ENCODE measurements at regions not wholly inside any gene's neighbourhood (a gene's known extent, or its start where the extent isn't known, plus 50 kb on each side); places are given as distances from the start of the nearest gene placed in this dataset.

DNA sequence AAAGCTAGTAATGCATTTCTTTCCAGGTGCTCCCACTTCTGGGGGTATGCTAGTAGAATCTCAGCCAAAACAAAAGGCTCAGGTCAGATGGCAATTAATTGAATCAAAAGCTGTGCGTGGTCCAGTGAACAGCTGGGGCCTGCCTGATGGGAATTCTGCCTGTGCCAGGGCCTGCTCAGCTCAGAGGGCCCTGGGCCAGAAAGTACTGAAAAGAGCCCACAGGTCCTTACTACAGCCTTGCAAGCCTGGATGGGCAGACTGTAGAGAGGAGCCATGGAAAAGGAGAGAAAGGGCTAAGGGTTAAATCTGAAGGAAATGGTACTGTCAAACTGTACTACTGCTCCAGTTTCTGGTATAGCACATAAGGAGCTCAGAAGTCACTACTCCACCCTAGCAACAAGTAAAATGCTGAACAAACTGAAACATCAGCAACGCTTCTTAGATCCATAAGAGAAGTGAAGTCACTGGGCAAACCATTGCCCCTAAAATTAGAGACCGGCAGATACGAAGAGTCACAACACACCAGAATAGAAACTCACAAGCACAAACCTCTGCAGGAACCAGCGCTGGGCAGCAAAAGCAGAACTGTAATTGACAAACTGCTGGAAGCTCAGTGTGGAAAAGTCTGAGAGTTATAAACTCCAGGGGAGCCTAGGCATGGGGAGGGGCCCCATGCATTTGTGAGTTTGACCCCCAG, 121.1 kb upstream of the SYT6 start:
- Histone ChIP-seq H3K27me3 (ENCODE audit: insufficient read depth, low read length) (no peaks in the 10 kb centered on the region), H3K36me3 (ENCODE audit: insufficient read depth, low read length) (no peaks in the 10 kb centered on the region), H3K4me3 (ENCODE audit: low read length) (no peak overlapping the region), H3K4me1 (ENCODE audit: insufficient read depth, low read length) (no peaks in the 10 kb centered on the region), H2AFZ (ENCODE audit: low read depth, low read length) (no peak overlapping the region), H3K9me3 (ENCODE audit: low read length) (no peaks in the 10 kb centered on the region)

DNA sequence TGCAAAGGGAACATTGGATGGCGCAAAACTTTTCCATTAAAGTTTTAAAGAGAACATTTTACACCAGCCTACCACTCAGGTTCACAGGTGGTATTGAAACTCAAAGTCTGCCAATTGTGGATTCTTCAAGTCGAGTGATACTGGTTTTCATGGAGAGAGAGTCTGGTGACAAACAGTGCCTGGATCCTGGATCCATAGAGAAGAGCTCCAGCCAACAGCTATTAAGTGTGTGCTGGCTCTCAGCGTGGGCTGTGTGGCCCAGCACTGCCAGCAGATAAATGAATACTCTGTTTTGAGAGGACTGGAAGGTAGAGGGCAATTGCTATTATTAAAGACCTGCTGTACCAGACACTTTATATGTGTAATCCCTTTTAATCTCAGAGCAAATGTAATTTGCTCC, 118.9 kb upstream of the SYT6 start:
- H2AFZ ChIP-seq (ENCODE audit: low read depth, low read length) = no peak overlapping the region
- no peak overlapping the region for H3K4me3 ChIP-seq (ENCODE audit: low read length)
- no peaks in the 10 kb centered on the region for H3K27me3 ChIP-seq (ENCODE audit: insufficient read depth, low read length)
- H3K36me3 ChIP-seq (ENCODE audit: insufficient read depth, low read length) = no peaks in the 10 kb centered on the region
- H3K9me3 ChIP-seq (ENCODE audit: low read length) = no peaks in the 10 kb centered on the region
- H3K4me1 ChIP-seq (ENCODE audit: insufficient read depth, low read length) = no peaks in the 10 kb centered on the region

DNA sequence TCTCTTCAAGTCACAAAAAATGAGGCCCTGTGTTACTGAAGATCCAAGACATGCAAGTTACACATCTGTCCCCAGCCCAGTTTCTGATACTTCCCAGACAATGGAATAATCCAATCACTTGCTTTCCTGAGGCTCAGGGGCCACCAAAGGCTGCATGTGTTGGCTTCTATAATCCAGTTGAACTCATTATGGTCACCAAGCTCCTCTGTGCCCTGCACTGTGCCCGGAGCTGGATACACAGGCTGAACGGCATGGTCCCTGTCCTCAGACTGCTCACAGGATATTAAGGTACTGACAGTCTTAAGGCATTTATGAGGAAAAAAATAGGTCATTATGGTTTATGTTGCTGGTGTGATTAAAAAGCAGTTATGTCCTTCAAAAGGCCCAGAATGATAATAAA, 117.0 kb upstream of the SYT6 start:
- H3K4me3 ChIP-seq (ENCODE audit: low read length) = no peak overlapping the region
- H3K36me3 ChIP-seq (ENCODE audit: insufficient read depth, low read length) = no peaks in the 10 kb centered on the region
- no peaks in the 10 kb centered on the region for H3K9me3 ChIP-seq (ENCODE audit: low read length)
- no peaks in the 10 kb centered on the region for H3K27me3 ChIP-seq (ENCODE audit: insufficient read depth, low read length)
- H2AFZ ChIP-seq (ENCODE audit: low read depth, low read length) = no peak overlapping the region
- H3K4me1 ChIP-seq (ENCODE audit: insufficient read depth, low read length) = no peaks in the 10 kb centered on the region

DNA sequence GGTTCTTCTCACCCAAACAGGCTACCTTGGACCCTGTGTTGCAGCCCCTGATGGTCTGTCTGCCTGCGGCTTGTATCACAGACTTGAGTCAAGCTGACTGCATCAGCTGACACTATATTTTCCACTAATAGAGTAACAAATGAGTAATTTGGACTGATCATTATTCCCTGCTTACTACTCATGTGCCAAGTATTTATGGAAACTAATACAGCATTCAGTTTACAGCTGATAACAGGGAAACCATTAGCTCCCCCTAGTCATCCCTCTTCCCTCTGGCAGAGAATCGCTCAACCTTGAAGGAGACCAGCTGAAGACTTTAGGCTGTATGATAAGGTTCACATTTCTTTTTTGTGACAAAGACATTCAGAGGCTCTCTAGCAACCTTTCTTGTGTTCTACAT, 116.6 kb upstream of the SYT6 start:
- H3K4me3 ChIP-seq (ENCODE audit: low read length) = no peak overlapping the region
- H3K9me3 ChIP-seq (ENCODE audit: low read length) = no peaks in the 10 kb centered on the region
- no peaks in the 10 kb centered on the region for H3K4me1 ChIP-seq (ENCODE audit: insufficient read depth, low read length)
- no peaks in the 10 kb centered on the region for H3K36me3 ChIP-seq (ENCODE audit: insufficient read depth, low read length)
- H3K27me3 ChIP-seq (ENCODE audit: insufficient read depth, low read length) = no peaks in the 10 kb centered on the region
- no peak overlapping the region for H2AFZ ChIP-seq (ENCODE audit: low read depth, low read length)

DNA sequence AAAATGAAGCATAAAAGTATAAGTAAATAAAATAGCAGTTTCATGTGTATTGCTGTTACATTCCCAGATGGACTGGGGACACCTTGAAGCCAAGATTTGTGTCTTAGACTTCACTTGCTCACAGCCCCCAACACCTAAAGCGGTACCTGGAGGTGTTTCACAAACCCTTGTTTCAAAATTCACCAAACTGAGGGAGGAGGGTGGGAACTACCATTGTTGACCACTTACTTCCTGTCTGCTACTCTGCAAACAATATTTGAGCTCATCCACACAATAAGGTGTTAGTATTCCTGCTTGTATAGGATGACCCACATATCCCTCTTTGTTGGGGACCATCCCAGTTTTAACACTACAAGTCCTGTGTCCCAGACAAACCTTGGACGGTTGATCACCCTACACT, 115.9 kb upstream of the SYT6 start:
- no peaks in the 10 kb centered on the region for H3K4me1 ChIP-seq (ENCODE audit: insufficient read depth, low read length)
- H3K27me3 ChIP-seq (ENCODE audit: insufficient read depth, low read length) = no peaks in the 10 kb centered on the region
- no peak overlapping the region for H2AFZ ChIP-seq (ENCODE audit: low read depth, low read length)
- no peaks in the 10 kb centered on the region for H3K9me3 ChIP-seq (ENCODE audit: low read length)
- H3K4me3 ChIP-seq (ENCODE audit: low read length) = no peak overlapping the region
- no peaks in the 10 kb centered on the region for H3K36me3 ChIP-seq (ENCODE audit: insufficient read depth, low read length)

DNA sequence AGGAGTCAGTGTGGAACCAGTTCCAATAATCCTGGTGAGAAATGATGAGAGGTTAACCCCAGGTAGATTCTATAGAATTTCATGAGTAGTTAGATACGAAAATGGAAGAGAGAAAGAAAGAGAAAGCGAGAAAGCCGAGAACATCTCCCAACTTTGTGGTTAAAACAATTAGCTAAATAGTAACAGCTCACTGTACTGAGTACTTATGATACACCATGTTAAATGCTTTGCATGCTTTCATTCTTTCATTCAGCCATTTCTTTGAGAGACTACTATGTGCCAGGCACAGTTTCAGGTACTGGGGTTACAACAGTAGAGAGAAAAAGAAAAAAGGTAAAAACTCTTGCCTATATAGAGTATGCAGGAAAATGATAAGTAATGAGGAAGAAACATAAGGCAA, 109.7 kb upstream of the SYT6 start:
- Histone ChIP-seq H2AFZ (ENCODE audit: low read depth, low read length) (no peak overlapping the region), H3K36me3 (ENCODE audit: insufficient read depth, low read length) (no peaks in the 10 kb centered on the region), H3K4me3 (ENCODE audit: low read length) (no peak overlapping the region), H3K4me1 (ENCODE audit: insufficient read depth, low read length) (no peaks in the 10 kb centered on the region), H3K27me3 (ENCODE audit: insufficient read depth, low read length) (no peaks in the 10 kb centered on the region), H3K9me3 (ENCODE audit: low read length) (no peaks in the 10 kb centered on the region)

DNA sequence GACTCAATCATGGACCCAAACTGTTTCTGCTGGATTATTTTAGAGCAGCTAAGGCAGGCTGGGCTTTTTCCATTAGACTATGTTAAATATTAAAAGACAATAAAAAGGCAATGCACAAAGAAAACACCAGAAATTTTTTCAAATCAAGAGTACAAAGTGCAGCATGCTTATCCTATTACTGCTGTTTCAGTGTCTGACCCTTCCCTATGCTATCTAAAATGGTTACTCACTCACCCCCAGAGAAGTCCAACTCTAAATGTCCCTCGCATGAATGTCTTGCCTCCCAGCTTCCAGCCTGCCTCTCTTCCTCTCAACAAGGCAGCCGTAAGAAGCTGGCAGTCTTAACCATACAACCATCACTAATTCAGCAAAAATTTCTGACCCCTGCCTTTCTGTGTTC, 108.7 kb upstream of the SYT6 start:
- no peaks in the 10 kb centered on the region for H3K27me3 ChIP-seq (ENCODE audit: insufficient read depth, low read length)
- H2AFZ ChIP-seq (ENCODE audit: low read depth, low read length) = no peak overlapping the region
- H3K9me3 ChIP-seq (ENCODE audit: low read length) = no peaks in the 10 kb centered on the region
- H3K4me3 ChIP-seq (ENCODE audit: low read length) = no peak overlapping the region
- no peaks in the 10 kb centered on the region for H3K36me3 ChIP-seq (ENCODE audit: insufficient read depth, low read length)
- H3K4me1 ChIP-seq (ENCODE audit: insufficient read depth, low read length) = no peaks in the 10 kb centered on the region

DNA sequence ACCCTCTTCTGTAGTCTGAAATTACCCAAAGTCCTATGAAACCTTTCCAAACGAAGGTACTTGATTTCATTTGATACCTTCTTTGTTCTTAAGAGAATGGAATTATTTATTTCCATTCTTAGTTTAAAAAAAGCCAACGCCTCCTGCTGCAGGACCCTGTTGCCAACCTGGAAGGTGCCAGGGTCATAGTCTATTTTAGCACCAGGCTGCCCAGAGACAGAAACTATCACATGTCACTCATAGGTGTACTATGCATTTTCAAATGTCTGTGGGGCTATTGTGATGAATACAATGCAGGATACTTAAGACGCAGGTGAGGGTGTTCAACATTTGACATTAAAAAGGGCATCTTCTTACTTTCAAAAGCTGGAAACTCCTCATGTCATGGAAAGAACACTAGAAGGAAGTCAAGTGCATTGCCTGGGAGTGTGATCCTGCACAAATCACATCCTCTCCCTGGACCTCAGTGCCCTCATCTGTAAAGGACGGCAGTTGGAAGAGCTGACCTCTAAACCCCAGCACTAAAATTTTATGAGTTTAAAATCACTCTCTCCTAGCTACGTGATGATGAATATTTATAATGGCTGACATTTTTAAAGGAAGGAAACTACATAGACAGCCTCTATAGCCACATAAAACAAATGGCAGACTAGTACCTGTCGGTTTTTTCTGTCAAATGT, 107.3 kb upstream of the SYT6 start:
- H3K9me3 ChIP-seq (ENCODE audit: low read length) = no peaks in the 10 kb centered on the region
- no peaks in the 10 kb centered on the region for H3K27me3 ChIP-seq (ENCODE audit: insufficient read depth, low read length)
- H2AFZ ChIP-seq (ENCODE audit: low read depth, low read length) = no peak overlapping the region
- no peaks in the 10 kb centered on the region for H3K4me1 ChIP-seq (ENCODE audit: insufficient read depth, low read length)
- no peak overlapping the region for H3K4me3 ChIP-seq (ENCODE audit: low read length)
- H3K36me3 ChIP-seq (ENCODE audit: insufficient read depth, low read length) = no peaks in the 10 kb centered on the region

DNA sequence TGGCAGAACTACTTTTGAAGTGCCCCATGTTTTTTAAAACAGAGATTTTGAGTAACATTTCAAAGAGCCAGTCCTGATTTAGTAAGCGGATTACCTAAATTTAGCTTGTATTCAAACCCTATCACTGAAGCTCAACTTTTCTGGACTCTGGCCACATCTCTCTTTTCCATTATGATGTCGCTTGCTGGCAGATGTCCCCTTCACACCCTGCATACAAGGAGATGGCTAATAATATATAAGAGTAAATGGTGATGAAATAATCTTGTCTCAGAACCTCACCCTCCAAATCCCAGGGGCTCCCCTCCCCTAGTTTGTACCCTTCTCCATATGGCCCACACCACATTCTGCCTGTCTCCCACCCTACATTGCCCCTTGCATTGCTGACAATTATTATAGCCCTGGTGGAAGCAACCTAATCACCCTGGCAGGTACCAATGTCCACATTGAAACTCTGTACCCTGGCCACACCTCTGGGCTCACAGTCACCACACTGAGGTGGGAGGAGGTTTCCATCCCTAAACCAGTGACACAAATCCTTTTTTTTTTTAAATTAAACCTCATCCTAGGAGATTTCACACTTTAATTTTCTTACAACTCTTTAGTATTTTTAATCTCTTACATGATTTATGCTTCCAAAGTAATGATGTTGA, 106.0 kb upstream of the SYT6 start:
- H3K27me3 ChIP-seq (ENCODE audit: insufficient read depth, low read length) = no peaks in the 10 kb centered on the region
- H3K4me3 ChIP-seq (ENCODE audit: low read length) = no peak overlapping the region
- no peak overlapping the region for H2AFZ ChIP-seq (ENCODE audit: low read depth, low read length)
- no peaks in the 10 kb centered on the region for H3K36me3 ChIP-seq (ENCODE audit: insufficient read depth, low read length)
- H3K9me3 ChIP-seq (ENCODE audit: low read length) = no peaks in the 10 kb centered on the region
- no peaks in the 10 kb centered on the region for H3K4me1 ChIP-seq (ENCODE audit: insufficient read depth, low read length)

DNA sequence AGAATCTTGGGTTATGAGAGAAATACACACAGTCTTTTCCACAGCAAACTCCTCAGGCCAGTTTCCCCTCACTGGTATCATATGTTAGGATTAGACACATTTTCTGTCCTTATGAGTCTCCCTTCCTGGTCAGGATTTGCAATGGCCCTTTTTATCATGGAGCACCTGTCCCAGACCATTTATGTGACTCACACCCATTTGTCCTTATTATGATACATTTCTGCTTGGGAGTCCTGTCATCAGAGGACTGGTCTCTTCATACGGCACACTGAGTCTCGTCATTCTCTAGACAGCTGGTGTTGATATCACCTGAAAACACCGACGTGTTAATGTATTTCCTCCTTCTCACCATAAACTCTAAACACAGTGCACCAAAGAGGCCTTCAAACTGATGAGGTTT, 105.0 kb upstream of the SYT6 start:
- Histone ChIP-seq H3K9me3 (ENCODE audit: low read length) (no peaks in the 10 kb centered on the region), H3K4me1 (ENCODE audit: insufficient read depth, low read length) (no peaks in the 10 kb centered on the region), H3K4me3 (ENCODE audit: low read length) (no peak overlapping the region), H3K36me3 (ENCODE audit: insufficient read depth, low read length) (no peaks in the 10 kb centered on the region), H2AFZ (ENCODE audit: low read depth, low read length) (no peak overlapping the region), H3K27me3 (ENCODE audit: insufficient read depth, low read length) (no peaks in the 10 kb centered on the region)

DNA sequence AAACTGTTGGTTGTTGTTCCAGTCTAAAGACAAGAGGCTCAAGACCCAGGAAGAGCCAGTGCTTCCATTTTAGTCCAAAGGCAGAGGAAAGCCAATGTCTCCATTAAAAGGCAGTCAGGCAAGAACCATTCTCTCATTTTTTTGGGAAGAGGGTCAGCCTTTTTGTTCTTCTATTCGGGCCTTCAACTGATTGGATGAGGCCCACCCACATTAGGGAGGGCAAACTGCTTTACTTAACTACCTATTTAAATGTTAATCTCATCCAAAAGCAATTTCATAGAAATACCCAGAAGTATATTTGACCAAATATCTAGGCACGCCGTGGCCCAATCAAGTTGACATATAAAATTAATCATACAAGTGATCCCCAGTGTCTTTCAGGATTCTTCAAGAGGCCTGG, 104.4 kb upstream of the SYT6 start:
- H3K4me1 ChIP-seq (ENCODE audit: insufficient read depth, low read length) = no peaks in the 10 kb centered on the region
- H2AFZ ChIP-seq (ENCODE audit: low read depth, low read length) = no peak overlapping the region
- H3K36me3 ChIP-seq (ENCODE audit: insufficient read depth, low read length) = no peaks in the 10 kb centered on the region
- H3K9me3 ChIP-seq (ENCODE audit: low read length) = no peaks in the 10 kb centered on the region
- no peaks in the 10 kb centered on the region for H3K27me3 ChIP-seq (ENCODE audit: insufficient read depth, low read length)
- no peak overlapping the region for H3K4me3 ChIP-seq (ENCODE audit: low read length)

DNA sequence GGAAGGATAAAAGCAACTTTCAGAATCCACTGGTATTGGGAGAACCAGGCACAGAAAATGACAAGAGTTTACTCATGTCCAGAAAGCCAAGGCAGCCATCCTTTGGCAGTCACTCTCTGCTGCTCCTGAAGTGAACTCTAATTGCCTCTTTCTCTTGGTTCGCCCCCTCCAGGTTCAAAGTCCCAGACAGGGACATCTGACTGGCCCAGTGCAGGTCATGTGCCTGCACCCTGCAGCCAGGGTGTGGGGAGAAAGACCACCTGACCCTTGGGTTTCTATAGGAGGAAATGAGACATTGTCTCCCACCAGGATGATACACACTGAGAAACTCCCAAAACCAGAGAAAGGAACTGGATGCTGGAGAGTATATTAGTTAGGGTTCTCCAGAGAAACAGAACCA, 103.9 kb upstream of the SYT6 start:
- Histone ChIP-seq H3K9me3 (ENCODE audit: low read length) (no peaks in the 10 kb centered on the region), H3K27me3 (ENCODE audit: insufficient read depth, low read length) (no peaks in the 10 kb centered on the region), H3K36me3 (ENCODE audit: insufficient read depth, low read length) (no peaks in the 10 kb centered on the region)

DNA sequence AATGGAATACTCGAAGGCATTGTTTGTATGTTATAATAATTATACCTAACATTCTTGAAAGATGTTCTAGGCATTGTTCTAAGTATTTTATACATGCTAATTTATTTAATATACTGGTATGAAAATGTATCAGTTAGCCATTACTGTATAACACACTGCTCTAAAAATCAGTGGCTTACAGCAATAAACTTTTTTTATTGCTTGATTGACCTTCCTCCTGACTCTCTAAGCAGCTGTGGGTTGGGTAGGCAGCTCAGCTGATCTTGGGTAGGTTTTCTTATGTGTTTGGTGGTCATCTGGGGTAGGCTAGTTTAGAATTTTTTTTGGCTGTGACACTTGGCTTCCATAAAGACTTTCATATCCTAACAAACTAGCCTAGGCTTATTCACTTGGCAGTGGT, 100.2 kb upstream of the SYT6 start:
- H3K4me1 ChIP-seq (ENCODE audit: insufficient read depth, low read length) = no peaks in the 10 kb centered on the region
- no peak overlapping the region for H3K4me3 ChIP-seq (ENCODE audit: low read length)
- H3K9me3 ChIP-seq (ENCODE audit: low read length) = no peaks in the 10 kb centered on the region
- no peak overlapping the region for H2AFZ ChIP-seq (ENCODE audit: low read depth, low read length)
- H3K27me3 ChIP-seq (ENCODE audit: insufficient read depth, low read length) = no peaks in the 10 kb centered on the region
- H3K36me3 ChIP-seq (ENCODE audit: insufficient read depth, low read length) = no peaks in the 10 kb centered on the region

More for the DNA sequence above, 103.9 kb upstream of the SYT6 start:
- no peak overlapping the region for H2AFZ ChIP-seq (ENCODE audit: low read depth, low read length)
- H3K4me1 ChIP-seq (ENCODE audit: insufficient read depth, low read length) = no peaks in the 10 kb centered on the region
- H3K4me3 ChIP-seq (ENCODE audit: low read length) = no peak overlapping the region

All from neuron (in vitro differentiated cells).